NCI-H1417 (cell line): ENCODE measurements at regions not wholly inside any gene's neighbourhood (a gene's known extent, or its start where the extent isn't known, plus 50 kb on each side); places are given as distances from the start of the nearest gene placed in this dataset.
"Not testable (repeated sequence)": the region's sequence is repeated elsewhere in the genome, so short reads cannot be mapped to it uniquely, and the experiment has no call there.

Experiments used
- DNase-seq, 3 experiments: peaks; one replicate each; lab custom pipeline; 2025; lab: John Stamatoyannopoulos, UW

DNA sequence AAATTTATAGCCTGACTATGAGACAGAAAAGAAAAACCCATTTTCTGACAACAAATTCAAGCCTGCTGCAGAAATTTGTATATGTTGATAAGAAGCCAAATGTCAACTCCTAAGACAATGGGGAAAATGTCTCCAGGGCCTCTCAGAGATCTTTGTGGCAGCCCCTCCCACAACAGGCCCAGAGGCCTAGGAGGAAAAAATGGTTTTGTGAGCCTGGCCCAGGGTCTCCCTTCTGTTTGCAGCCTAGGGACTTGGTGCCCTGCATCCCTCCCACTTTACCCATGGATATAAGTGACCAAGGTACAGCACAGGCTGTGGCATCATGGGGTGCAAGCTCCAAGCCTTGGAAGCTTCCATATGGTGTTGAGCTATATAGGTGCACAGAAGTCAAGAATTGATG is 740.2 kb downstream of the SEMA5A start:
- DNase-seq, result no peak

- DNase-seq, result no peak
Measured at GRCh38 chr5:8807636-8808035, 738.2 kb downstream of the SEMA5A start.

DNA sequence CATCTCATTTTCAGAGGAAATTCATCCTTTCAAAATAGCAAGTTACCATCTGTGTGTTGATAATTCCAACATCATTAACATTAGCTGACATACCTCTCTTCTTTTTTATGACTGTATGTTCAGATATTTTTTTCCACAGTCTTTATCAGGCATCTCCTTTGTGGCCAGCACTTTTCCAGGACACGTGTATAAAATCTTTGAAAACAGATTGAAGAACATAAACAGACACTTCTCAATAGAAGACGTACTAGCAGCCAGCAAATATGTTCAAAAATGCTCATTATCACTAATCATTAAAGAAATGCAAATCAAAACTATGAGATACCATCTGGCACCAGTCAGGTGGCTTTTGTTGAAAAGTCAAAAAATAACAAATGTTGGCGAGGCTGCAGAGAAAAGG is 734.3 kb downstream of the SEMA5A start:
- no peak for DNase-seq

- DNase-seq, result no peak
Measured at GRCh38 chr5:8813180-8813579, 732.7 kb downstream of the SEMA5A start.

GRCh38 chr5:8814105-8814504 is 731.8 kb downstream of the SEMA5A start:
- no peak for DNase-seq

GRCh38 chr5:8824371-8824770 is 721.5 kb downstream of the SEMA5A start:
- no peak for DNase-seq

GRCh38 chr5:8825139-8825757 is 720.6 kb downstream of the SEMA5A start:
- no peak for DNase-seq

- DNase-seq, result no peak
Measured at GRCh38 chr5:8826508-8826907, 719.4 kb downstream of the SEMA5A start.

- DNase-seq, result no peak
Measured at GRCh38 chr5:8827696-8828095, 718.2 kb downstream of the SEMA5A start.

- no peak for DNase-seq
Measured at GRCh38 chr5:8828596-8829322, 717.1 kb downstream of the SEMA5A start.

- DNase-seq, result no peak
Measured at GRCh38 chr5:8829323-8830029, 716.4 kb downstream of the SEMA5A start.

DNA sequence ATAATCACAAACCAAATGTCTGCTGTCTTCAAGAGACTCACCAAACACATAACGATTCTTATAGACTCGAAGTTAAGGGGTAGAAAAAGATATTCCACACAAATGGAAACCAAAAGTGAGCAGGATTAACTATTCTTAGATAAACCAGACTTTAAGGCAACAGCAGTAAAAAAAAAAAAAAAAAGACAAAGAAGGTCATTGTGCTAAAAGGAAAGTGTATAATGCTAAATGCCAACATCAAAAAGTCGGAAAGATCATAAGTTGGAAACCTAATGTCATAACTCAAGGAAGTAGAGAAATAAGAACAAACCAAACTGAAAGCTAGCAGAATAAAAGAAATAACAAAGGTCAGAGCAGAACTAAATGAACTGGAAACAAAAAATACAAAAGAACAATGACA is 714.6 kb downstream of the SEMA5A start:
- DNase-seq, result no peak

GRCh38 chr5:8831854-8832253 is 714.0 kb downstream of the SEMA5A start:
- DNase-seq, result no peak

DNA sequence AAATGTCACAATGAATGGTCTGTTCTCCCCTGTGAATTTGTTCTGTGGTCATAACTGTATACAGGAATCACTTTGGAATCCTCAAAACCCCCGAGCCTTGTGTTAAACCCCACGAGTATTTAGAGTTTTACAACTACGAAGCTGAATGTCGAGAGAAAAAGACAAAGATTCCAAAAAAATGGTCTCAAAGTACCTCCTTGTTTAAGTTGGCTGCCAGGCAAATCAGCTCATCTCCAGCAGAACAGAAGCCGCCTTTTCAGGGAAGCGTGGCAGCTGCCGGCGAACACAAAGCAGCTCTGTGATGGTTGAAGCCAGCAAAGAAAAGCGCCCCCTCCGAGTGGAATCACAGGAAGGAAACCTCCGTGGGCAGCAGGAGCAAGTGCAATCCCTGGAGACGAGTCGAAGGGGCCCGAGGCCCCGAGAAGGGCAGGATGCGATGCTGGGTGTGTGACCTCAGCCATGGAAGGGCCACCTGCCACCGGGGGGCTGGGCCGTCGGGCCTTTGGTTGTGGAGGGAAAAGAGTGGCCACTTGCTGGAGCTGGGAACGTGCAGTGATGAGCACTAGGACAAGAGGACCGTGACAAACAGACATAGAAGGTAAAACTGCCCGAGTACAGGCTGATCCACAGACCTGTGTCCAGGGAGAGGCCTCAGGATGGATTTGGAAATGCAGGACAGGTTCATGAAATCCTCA is 706.4 kb downstream of the SEMA5A start:
- no peak for DNase-seq

- no peak for DNase-seq
Measured at GRCh38 chr5:8840237-8840636, 705.6 kb downstream of the SEMA5A start.

- DNase-seq, result not testable (repeated sequence)
Measured at GRCh38 chr5:8840746-8841145, 705.1 kb downstream of the SEMA5A start.

DNA sequence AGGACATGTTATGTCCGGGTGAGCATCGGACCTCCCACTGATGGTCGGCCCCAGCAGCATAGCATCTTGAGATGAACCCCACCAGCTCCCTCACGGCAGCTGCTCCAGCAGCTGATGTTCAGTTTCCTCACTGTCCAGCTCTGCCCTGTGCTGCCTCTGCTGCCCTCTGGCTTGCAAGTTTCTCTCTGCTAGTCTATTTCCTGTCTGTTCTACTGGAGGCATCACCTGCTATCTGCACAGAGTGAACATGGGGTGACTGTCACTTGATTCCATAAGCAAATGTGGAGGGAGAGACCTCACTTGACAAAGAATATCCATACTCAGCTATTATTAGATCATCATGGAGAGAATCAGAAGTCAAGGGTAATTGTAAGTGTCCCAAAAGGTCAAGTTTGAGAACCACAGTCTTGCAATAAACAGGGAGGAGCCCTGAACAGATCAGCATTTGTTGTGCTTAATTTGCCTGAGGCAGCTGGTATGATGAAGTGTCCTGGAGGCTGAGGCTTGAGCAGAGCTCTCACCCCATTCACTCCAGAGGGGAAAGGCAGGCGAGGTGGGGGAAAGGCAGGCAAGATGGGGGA is 702.8 kb downstream of the SEMA5A start:
- DNase-seq, result peak in 2 of 3 experiments; percentile 40 to 83

DNA sequence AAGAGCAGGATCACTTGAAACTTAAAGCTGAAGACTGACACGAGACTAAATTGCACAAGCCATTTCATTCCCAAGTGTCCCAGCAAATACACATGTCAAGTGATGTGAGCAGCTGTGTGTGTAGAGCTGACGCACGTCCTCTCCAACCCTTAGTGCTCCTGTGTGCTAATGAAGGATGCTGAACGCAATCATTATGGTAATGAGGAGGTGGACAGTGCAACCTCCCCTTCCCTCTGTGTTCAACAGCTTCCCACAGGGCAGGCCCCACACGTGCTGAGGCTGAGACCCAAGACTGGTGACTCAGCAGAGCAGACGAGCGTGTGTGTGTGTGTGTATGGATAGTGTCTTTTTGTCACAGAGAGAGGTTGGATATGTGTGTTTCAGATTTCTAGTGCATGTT is 702.1 kb downstream of the SEMA5A start:
- DNase-seq, result peak; percentile 27 to 96 (median 56)

GRCh38 chr5:8844206-8844605 is 701.7 kb downstream of the SEMA5A start:
- no peak for DNase-seq

GRCh38 chr5:8844847-8845246 is 701.0 kb downstream of the SEMA5A start:
- DNase-seq, result no peak

DNA sequence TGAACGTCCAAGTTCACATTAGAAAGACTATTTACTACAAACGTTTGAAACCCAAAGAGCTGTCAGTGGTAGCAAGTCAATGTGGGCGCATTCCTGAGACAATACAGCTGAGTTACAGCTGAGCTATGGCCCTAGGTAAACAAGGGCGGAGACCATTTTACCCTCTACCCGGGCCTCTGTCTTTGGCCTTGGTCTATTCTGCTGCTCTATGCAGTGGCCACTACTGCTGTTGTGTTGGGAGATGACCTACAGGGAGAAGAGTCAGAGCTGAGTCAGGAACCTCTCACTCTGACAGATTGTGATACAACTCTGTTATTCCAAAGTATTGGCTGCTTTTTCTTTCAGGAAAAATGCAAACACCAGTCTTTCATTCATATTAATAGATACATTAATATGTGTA is 700.6 kb downstream of the SEMA5A start:
- no peak for DNase-seq

GRCh38 chr5:8848366-8848765 is 697.5 kb downstream of the SEMA5A start:
- DNase-seq, result peak in 1 of 3 experiments; percentile 50
